Erythroblast (primary cell): ENCODE measurements at regions not wholly inside any gene's neighbourhood (a gene's known extent, or its start where the extent isn't known, plus 50 kb on each side); places are given as distances from the start of the nearest gene placed in this dataset.

Source experiments
- DNase-seq, 2 experiments: peaks; one replicate each; lab custom pipeline; 2025; lab: John Stamatoyannopoulos, UW
- GATA1 ChIP-seq: IDR thresholded peaks from 2 replicates; pipeline ENCODE4 v1.6.1; 2011; ENCODE audit warnings: low read depth, mild to moderate bottlenecking, control low read depth, low read length, moderate library complexity
- POLR2A ChIP-seq: IDR thresholded peaks from 2 replicates; pipeline ENCODE4 v1.6.1; 2011; ENCODE audit warnings: mild to moderate bottlenecking, low read length

DNA sequence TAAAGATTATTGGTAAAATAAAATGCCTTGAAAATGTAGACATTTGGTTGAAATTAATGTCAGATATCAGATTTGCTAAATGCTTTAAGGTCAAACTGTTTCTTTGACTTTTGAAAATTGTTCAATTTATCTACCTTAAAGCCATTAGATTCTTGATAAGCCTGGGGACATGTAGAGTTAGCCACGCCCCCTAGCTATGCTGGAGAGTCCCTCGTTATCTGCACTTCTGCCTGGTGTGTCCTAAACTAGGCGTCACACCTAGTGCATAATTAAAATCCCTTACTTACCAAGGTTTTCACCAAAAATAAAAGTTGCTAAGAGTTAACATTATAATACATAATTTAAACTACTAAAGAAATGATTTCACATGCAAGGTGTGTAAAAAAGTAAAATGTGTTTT, 79.5 kb downstream of the EGLN3 start:
- TF ChIP-seq GATA1 (no peak), POLR2A (no peak)
- DNase-seq = peak; percentile 35 to 65

- no peak for TF ChIP-seq GATA1
- no peak for TF ChIP-seq POLR2A
- DNase-seq = peak; percentile 58 to 76
Observed at GRCh38 chr14:33866425-33867088, 84.3 kb downstream of the EGLN3 start.

- TF ChIP-seq GATA1 (no peak), POLR2A (no peak)
- peak; percentile 48 to 87 for DNase-seq
Observed at GRCh38 chr14:33862261-33862802, 88.5 kb downstream of the EGLN3 start.

DNA sequence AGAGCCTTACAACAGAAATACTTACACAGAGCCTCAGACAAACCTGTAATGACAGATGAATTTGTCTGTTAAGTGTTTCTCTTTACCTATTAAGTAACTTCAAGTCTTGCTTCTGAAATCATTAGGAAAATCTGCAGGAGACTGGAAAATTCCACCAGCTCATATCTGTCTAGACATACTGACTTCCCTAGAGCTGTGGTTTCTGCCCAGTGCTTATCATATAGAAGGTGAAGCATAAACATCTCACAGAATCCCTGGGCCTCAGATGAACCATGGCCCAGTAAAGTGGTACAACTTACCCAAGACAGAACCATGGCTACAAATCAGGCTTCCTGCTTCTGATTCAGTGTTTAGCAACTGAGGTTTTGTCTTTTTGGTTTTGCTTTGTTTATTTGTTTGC, 91.6 kb downstream of the EGLN3 start:
- DNase-seq = peak in 1 of 2 experiments; percentile 18
- TF ChIP-seq GATA1 (no peak), POLR2A (no peak)

DNA sequence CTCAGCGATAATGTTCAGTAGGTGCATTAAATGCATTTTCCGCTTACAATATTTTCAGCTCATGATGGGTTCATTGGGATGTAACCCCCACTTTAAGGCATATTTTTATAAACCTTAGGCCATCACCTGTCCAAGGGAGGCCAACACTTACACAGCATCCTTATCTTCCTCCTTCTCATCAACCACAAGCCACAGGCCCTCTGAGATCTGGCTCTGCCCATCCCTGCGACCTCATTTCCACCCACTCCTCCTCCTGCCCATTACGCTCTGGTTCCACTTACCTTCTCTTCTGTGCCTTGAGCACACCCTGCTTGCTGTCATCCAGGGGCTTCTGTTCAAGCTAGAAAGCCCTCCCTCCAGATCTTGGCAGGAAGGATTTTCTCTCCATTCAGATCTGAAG, 93.2 kb downstream of the EGLN3 start:
- TF ChIP-seq GATA1 (no peak), POLR2A (no peak)
- peak in 1 of 2 experiments; percentile 5 for DNase-seq

- TF ChIP-seq GATA1 = no peak
- TF ChIP-seq POLR2A = no peak
- DNase-seq = no peak
Observed at GRCh38 chr14:33855672-33856071, 95.2 kb downstream of the EGLN3 start.
